HG03469 (cell line): ENCODE measurements at regions not wholly inside any gene's neighbourhood (a gene's known extent, or its start where the extent isn't known, plus 50 kb on each side); places are given as distances from the start of the nearest gene placed in this dataset.
"Not testable (repeated sequence)": the region's sequence is repeated elsewhere in the genome, so short reads cannot be mapped to it uniquely, and the experiment has no call there.

Experiments used
- ATAC-seq: cut with Tn5 transposase; IDR thresholded peaks from one replicate; pipeline ENCODE4 v1.9.1; 2021; ENCODE audit warnings: mild to moderate bottlenecking, moderate library complexity, moderate number of reproducible peaks; ENCODE audit not compliant: unreplicated experiment

- ATAC-seq, result no peak
Measured at GRCh38 chr16:75983296-75983695, 257.0 kb upstream of the CPHXL start.

DNA sequence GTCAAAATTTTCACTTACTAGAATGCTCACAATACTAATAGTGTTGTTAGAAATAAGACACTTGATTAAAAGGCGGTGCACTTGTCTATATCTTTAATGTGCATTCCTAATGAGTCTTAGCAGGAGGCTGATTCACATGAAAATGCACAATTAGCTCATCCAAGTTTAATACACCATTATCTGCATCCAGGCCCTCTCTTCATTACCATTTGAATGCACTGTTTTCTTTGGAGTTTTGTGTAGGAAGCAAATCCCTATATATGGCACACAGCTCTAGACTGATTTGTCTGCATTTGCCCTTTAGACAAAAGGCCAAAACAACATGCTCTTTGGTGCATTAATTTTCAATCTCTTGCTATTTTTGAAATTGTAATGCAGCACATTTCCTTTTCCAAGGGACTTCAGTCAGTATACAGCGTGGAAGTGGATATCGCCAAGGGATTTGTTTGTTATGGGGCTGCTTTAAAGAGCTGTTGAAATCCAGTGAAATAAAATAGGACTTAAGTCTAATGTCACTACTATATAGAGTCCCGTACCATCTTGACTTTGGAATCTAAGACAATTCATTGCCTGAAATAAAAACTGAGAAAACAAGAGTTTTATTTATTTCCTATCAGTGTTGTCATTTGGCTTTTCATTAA is 257.6 kb upstream of the CPHXL start:
- ATAC-seq, result no peak

GRCh38 chr16:75987323-75987722 is 261.0 kb upstream of the CPHXL start:
- ATAC-seq, result no peak

DNA sequence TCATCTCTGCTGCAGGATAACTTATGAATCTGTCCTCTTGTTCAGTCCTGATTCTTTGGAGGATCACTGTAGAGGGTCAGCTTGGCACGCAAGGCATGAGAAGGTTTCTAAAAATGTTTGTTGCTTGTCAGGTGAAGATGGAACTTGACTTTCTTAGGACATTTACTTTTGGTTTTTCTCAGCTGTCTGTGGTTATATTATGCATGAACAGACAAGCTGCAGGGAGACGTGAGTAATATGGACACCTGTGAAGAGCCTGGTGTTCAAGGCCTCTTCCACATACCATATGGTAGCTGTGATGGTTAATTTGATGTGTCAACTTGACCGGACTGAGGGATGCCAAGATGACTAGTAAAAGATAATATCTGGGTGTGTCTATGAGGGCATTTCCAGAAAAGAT is 270.2 kb upstream of the CPHXL start:
- ATAC-seq, result no peak

GRCh38 chr16:75997606-75998005 is 271.3 kb upstream of the CPHXL start:
- no peak for ATAC-seq

- ATAC-seq, result no peak
Measured at GRCh38 chr16:76007645-76008044, 269.6 kb upstream of the CNTNAP4 start.

DNA sequence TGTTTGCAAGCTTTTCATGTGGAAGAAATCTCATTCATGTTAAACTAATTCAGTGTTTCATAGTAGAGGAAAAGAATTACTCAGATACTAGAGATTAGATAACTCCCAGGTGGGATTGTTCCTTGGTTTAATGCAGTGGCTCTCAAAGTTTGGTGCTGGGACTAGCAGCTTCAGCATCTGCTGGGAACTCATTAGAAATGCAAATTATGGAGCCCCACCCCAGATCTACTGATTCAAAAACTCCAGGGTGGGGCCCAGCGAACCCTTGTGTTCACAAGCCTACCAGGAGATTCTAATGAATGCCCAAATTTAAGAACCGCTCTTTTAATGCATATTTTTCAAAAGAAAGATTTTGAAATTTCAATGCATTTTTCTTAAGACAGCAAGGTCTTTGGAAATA is 253.4 kb upstream of the CNTNAP4 start:
- no peak for ATAC-seq

GRCh38 chr16:76035689-76036088 is 241.5 kb upstream of the CNTNAP4 start:
- no peak for ATAC-seq

DNA sequence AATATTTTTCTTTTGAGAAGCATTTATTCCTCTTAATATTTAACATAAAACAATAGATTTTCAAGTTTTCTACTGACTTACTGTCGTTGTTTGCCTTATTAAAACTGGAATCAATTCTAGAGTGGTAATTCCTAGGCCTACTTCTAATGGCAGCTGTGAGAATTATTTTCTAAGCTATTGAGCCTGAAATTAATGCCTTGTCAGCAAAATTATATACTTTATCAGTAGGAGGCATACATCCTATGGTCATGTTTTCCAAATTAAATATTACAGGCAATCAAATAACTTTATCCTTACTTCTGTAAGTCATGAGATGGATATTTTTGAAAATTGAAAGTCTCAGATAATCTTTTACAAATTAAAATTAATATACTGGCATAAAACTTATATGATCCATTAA is 239.1 kb upstream of the CNTNAP4 start:
- no peak for ATAC-seq

DNA sequence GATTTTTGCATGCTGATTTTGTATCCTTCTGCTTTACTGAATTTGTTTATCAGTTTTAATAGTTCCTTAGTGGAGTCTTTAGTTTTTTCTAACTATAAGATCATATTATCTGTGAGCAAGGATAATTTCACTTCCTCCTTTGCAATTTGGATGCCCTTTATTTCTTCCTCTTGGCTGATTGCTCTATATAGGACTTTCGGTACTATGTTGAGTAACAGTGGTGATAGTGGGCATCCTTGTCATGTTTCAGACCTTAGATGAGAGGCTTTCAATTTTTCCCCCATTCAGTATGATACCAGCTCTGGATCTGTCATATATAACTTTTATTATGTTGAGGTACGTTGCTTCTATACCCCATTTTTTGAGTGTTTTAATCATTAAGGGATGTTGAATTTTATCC is 224.5 kb upstream of the CNTNAP4 start:
- ATAC-seq, result no peak

DNA sequence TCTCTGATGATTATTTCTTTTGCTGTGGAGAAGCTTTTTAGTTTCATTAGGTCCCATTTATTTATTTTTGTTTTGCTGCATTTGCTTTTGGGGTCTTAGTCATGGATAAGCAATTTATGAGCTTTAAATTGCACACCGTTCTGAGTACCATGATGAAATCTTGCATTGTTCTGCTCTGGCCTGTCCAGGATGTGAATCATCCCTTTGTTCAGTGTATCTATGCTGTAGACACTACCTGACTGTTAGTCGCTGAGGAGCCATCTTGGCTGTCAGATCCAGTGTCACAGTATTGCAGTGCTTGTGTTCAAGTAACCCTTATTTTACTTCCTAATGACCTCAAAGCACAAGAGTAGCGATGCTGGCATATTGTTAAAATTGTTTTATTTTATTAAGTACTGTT is 218.0 kb upstream of the CNTNAP4 start:
- ATAC-seq, result no peak

GRCh38 chr16:76059701-76060100 is 217.5 kb upstream of the CNTNAP4 start:
- no peak for ATAC-seq

- ATAC-seq, result no peak
Measured at GRCh38 chr16:76071690-76072089, 205.5 kb upstream of the CNTNAP4 start.

GRCh38 chr16:76081967-76082366 is 195.2 kb upstream of the CNTNAP4 start:
- no peak for ATAC-seq

- ATAC-seq, result no peak
Measured at GRCh38 chr16:76106647-76107046, 170.6 kb upstream of the CNTNAP4 start.

DNA sequence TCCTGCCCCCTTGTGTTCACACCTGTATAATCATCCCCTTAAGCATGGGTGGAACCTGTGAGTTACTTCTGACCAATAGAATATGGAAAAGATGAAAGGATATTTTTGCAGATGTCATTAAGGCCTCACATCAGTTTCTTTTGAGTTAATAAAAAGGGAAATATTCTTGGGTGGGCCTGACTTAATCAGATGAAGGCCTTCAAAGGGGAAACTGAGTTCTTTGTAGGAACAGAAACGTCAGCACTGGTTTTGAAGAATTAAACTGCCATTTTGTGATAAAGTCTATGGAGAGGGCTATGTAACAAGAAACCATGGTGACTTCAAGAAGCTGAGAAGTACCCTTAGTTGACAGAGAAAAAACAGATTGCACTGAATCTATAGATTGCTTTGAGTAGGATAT is 168.7 kb upstream of the CNTNAP4 start:
- ATAC-seq, result no peak

GRCh38 chr16:76114681-76115080 is 162.5 kb upstream of the CNTNAP4 start:
- ATAC-seq, result no peak

DNA sequence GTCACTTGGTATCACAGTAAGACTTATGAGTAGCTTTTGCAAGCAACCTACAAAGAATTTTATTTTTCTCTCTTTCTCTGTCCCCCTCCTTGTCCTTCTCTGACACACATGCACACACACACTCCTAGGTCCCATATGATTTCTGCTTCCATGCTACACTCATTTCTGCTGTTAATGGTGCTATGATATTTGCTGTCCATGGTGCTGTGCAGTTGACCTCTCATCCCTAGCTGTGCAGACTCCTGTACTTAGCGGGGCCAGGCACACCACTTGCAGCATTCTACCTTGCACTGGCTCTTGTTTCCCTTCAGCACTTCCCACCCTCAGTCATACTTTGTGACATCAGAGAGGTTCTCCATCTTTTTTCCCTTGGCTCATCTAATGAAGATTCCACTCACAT is 158.9 kb upstream of the CNTNAP4 start:
- no peak for ATAC-seq

GRCh38 chr16:76121636-76122035 is 155.6 kb upstream of the CNTNAP4 start:
- ATAC-seq, result no peak

DNA sequence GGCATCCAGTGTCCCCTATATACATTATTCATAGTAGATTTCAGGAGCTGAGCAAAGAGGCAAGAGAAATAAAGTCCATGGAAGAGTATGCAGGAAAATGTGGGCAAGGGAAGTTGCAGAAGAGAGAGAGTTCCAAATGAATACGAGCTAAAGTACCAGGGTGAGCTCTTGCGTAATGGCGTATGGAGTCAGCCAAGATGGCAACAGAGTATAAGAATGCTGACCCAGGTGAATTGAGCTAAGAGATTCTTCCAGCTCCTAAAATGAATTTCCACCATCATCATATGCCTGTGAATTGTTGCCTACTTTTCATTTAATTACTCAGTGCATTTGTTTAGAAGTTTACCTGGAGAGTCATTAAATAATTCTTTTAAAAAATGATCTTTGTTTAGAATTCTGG is 153.2 kb upstream of the CNTNAP4 start:
- no peak for ATAC-seq

DNA sequence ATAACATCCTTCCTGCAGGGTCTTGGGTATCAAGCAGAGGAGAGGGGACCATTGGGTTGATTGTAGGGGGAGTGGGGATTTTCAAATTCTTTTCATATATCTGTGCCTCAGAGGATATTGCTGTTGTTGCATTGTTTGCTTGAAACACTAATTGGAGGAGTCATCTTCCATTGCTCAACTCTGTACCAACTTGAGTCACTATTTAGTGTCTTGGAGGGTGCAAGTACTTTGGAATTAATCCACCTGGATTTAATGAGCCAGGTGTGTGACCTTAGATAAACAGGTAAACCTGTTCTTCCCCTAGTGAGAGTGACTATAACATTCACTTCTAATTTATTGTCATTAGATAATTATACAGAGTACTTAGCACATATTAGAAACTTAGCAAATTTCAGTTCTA is 151.3 kb upstream of the CNTNAP4 start:
- ATAC-seq, result no peak

DNA sequence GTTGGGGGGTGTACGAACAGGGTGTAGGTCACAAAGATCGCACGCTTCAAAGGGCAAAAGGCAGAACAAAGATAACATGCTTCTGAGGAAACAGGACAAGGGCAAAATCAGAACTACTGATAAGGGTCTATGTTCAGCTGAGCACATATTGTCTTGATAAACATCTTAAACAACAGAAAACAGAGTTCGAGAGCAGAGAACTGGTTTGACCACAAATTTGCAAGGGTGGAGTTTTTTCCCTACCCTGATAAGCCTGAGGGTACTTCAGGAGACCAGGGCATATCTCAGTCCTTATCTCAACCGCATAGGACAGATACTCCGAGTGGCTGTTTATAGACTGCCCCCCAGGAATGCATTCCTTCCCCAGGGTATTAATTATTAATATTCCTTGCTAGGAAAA is 139.1 kb upstream of the CNTNAP4 start:
- not testable (repeated sequence) for ATAC-seq

DNA sequence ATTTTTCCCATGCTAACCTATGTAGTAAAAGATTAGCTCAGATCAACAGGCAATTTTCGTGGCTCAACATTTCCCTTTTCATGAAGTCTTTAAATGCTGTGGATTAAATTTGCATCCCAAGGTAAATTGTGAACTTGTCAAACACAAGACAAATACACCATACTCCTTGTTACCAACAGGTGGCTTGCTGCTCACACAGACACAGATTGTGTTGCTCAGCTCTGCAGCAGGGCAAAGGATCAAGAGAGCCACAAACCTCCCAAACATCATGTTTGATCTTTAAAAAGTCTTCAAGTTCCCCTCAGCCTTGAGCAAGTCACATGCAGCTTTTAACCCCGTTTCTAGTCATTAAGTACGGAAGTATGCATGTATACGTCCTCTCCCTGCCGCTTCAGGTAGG is 119.6 kb upstream of the CNTNAP4 start:
- no peak for ATAC-seq
